Choroid plexus epithelial cell (primary cell): ENCODE measurements at regions not wholly inside any gene's neighbourhood (a gene's known extent, or its start where the extent isn't known, plus 50 kb on each side); places are given as distances from the start of the nearest gene placed in this dataset.

Experiments
- DNase-seq: peaks from one replicate; pipeline ENCODE4 v3.0.0-alpha.2; 2010; ENCODE audit warnings: low read depth
- H3K4me3 ChIP-seq: 2 replicates; pipeline ENCODE4 v1.5.1; 2011; ENCODE audit warnings: low read depth, mild to moderate bottlenecking, control low read depth, low read length, moderate library complexity
- CTCF ChIP-seq: conservative IDR thresholded peaks from 2 replicates; pipeline ENCODE4 v1.5.1; 2011; ENCODE audit warnings: low read depth, mild to moderate bottlenecking, control low read depth, inconsistent platforms, low read length, moderate library complexity

GRCh38 chr11:81005595-81005994, 1564.8 kb upstream of the TENM4 start:
- H3K4me3 ChIP-seq, result no peak overlapping the region
- DNase-seq, result peak; percentile 90
- TF ChIP-seq CTCF, result no peak

GRCh38 chr11:81004576-81004975, 1563.7 kb upstream of the TENM4 start:
- no peak overlapping the region for H3K4me3 ChIP-seq
- TF ChIP-seq CTCF, result no peak
- DNase-seq, result no peak

- TF ChIP-seq CTCF, result no peak
- DNase-seq, result no peak
- no peak overlapping the region for H3K4me3 ChIP-seq
Observed at GRCh38 chr11:81002374-81002773, 1561.5 kb upstream of the TENM4 start.

GRCh38 chr11:81000735-81001134, 1559.9 kb upstream of the TENM4 start:
- no peak for TF ChIP-seq CTCF
- DNase-seq, result no peak
- H3K4me3 ChIP-seq, result no peak overlapping the region

- no peak overlapping the region for H3K4me3 ChIP-seq
- no peak for TF ChIP-seq CTCF
- no peak for DNase-seq
Observed at GRCh38 chr11:81000334-81000733, 1559.5 kb upstream of the TENM4 start.

- DNase-seq, result no peak
- no peak for TF ChIP-seq CTCF
Observed at GRCh38 chr11:80995523-80995922, 1554.7 kb upstream of the TENM4 start.

GRCh38 chr11:80993536-80993935, 1552.7 kb upstream of the TENM4 start:
- no peak for TF ChIP-seq CTCF
- DNase-seq, result peak; percentile 75

More at GRCh38 chr11:80995523-80995922, 1554.7 kb upstream of the TENM4 start:
- no peak overlapping the region for H3K4me3 ChIP-seq

More at GRCh38 chr11:80993536-80993935, 1552.7 kb upstream of the TENM4 start:
- no peak overlapping the region for H3K4me3 ChIP-seq
